HTR-8/SVneo (cell line): ENCODE measurements at regions not wholly inside any gene's neighbourhood (a gene's known extent, or its start where the extent isn't known, plus 50 kb on each side); places are given as distances from the start of the nearest gene placed in this dataset.

Experiments
- DNase-seq: peaks from one replicate; pipeline ENCODE4 v3.0.0; 2011; ENCODE audit warnings: low spot score, mixed read lengths; ENCODE audit not compliant: insufficient read length
- FAIRE-seq: peaks from 2 replicates; lab custom pipeline; 2011; peaks lifted over from hg19 to GRCh38; lab: Jason Lieb, UNC

- DNase-seq (no peak), FAIRE-seq (no peak)
These were observed 239.8 kb upstream of the ARHGAP20 start for GRCh38 chr11:110951950-110952503.

GRCh38 chr11:110951037-110951949, 239.1 kb upstream of the ARHGAP20 start:
- FAIRE-seq = no peak
- DNase-seq = no peak

- DNase-seq = no peak
- no peak for FAIRE-seq
These were observed 235.9 kb upstream of the ARHGAP20 start for GRCh38 chr11:110948112-110948511.

- FAIRE-seq = no peak
- no peak for DNase-seq
These were observed 234.9 kb upstream of the ARHGAP20 start for GRCh38 chr11:110947096-110947495.

- DNase-seq = no peak
- no peak for FAIRE-seq
These were observed 227.2 kb upstream of the ARHGAP20 start for GRCh38 chr11:110939471-110939870.

GRCh38 chr11:110935018-110935640, 222.9 kb upstream of the ARHGAP20 start:
- peak; percentile 60 for FAIRE-seq
- DNase-seq = no peak

- no peak for FAIRE-seq
- no peak for DNase-seq
These were observed 216.9 kb upstream of the ARHGAP20 start for GRCh38 chr11:110929129-110929528.

GRCh38 chr11:110928391-110928790, 216.2 kb upstream of the ARHGAP20 start:
- DNase-seq = no peak
- FAIRE-seq = no peak

- no peak for DNase-seq
- no peak for FAIRE-seq
These were observed 209.7 kb upstream of the ARHGAP20 start for GRCh38 chr11:110921742-110922521.

GRCh38 chr11:110919241-110919922, 207.1 kb upstream of the ARHGAP20 start:
- DNase-seq (no peak), FAIRE-seq (no peak)

GRCh38 chr11:110918351-110918750, 206.1 kb upstream of the ARHGAP20 start:
- FAIRE-seq (no peak), DNase-seq (no peak)

- FAIRE-seq = no peak
These were observed 200.2 kb upstream of the ARHGAP20 start for GRCh38 chr11:110912437-110912836.

GRCh38 chr11:110910384-110910783, 198.1 kb upstream of the ARHGAP20 start:
- no peak for FAIRE-seq
- DNase-seq = no peak

More at GRCh38 chr11:110912437-110912836, 200.2 kb upstream of the ARHGAP20 start:
- DNase-seq = no peak

- FAIRE-seq (no peak), DNase-seq (no peak)
These were observed 197.1 kb upstream of the ARHGAP20 start for GRCh38 chr11:110909336-110909735.

GRCh38 chr11:110908401-110909105, 196.3 kb upstream of the ARHGAP20 start:
- FAIRE-seq = no peak

GRCh38 chr11:110907629-110908028, 195.4 kb upstream of the ARHGAP20 start:
- FAIRE-seq (no peak), DNase-seq (peak; percentile 11)

More at GRCh38 chr11:110908401-110909105, 196.3 kb upstream of the ARHGAP20 start:
- no peak for DNase-seq

GRCh38 chr11:110903830-110904229, 191.6 kb upstream of the ARHGAP20 start:
- FAIRE-seq = no peak

GRCh38 chr11:110903378-110903777, 191.1 kb upstream of the ARHGAP20 start:
- no peak for DNase-seq
- no peak for FAIRE-seq

More at GRCh38 chr11:110903830-110904229, 191.6 kb upstream of the ARHGAP20 start:
- DNase-seq = no peak

GRCh38 chr11:110901441-110901840, 189.2 kb upstream of the ARHGAP20 start:
- DNase-seq (no peak), FAIRE-seq (no peak)
